Activated CD4-positive, CD25-positive, alpha-beta regulatory T cell treated with anti-CD3 and anti-CD28 coated beads, Interleukin-2, amount 50 U/mL, for 16 hours (primary cell): ENCODE measurements at regions not wholly inside any gene's neighbourhood (a gene's known extent, or its start where the extent isn't known, plus 50 kb on each side); places are given as distances from the start of the nearest gene placed in this dataset.
"Not testable (repeated sequence)": the region's sequence is repeated elsewhere in the genome, so short reads cannot be mapped to it uniquely, and the experiment has no call there.

Experiments
- DNase-seq: peaks from one replicate; pipeline ENCODE4 v3.0.0-alpha.2; 2020; ENCODE audit warnings: low read depth, low spot score

GRCh38 chr10:2030046-2030445, 292.7 kb upstream of the ADARB2 start:
- DNase-seq, result no peak

- no peak for DNase-seq
Observed at GRCh38 chr10:2026936-2027335, 289.6 kb upstream of the ADARB2 start.

- not testable (repeated sequence) for DNase-seq
Observed at GRCh38 chr10:2024750-2025149, 287.4 kb upstream of the ADARB2 start.

GRCh38 chr10:2023687-2024086, 286.4 kb upstream of the ADARB2 start:
- DNase-seq, result no peak

GRCh38 chr10:2022401-2022800, 285.1 kb upstream of the ADARB2 start:
- no peak for DNase-seq

- no peak for DNase-seq
Observed at GRCh38 chr10:2020836-2021235, 283.5 kb upstream of the ADARB2 start.

- no peak for DNase-seq
Observed at GRCh38 chr10:2019803-2020202, 282.5 kb upstream of the ADARB2 start.

- DNase-seq, result no peak
Observed at GRCh38 chr10:2019281-2019680, 282.0 kb upstream of the ADARB2 start.

- no peak for DNase-seq
Observed at GRCh38 chr10:2014541-2014940, 277.2 kb upstream of the ADARB2 start.

GRCh38 chr10:2012209-2012608, 274.9 kb upstream of the ADARB2 start:
- no peak for DNase-seq

- no peak for DNase-seq
Observed at GRCh38 chr10:2011106-2011716, 273.9 kb upstream of the ADARB2 start.

GRCh38 chr10:2005546-2005945, 268.2 kb upstream of the ADARB2 start:
- no peak for DNase-seq

GRCh38 chr10:1992930-1993329, 255.6 kb upstream of the ADARB2 start:
- DNase-seq, result no peak

- no peak for DNase-seq
Observed at GRCh38 chr10:1989090-1989489, 251.8 kb upstream of the ADARB2 start.

GRCh38 chr10:1981976-1982375, 244.7 kb upstream of the ADARB2 start:
- DNase-seq, result no peak

- no peak for DNase-seq
Observed at GRCh38 chr10:1980459-1980858, 243.1 kb upstream of the ADARB2 start.

- no peak for DNase-seq
Observed at GRCh38 chr10:1978584-1978983, 241.3 kb upstream of the ADARB2 start.

GRCh38 chr10:1977461-1977860, 240.1 kb upstream of the ADARB2 start:
- no peak for DNase-seq

GRCh38 chr10:1972406-1972805, 235.1 kb upstream of the ADARB2 start:
- no peak for DNase-seq

GRCh38 chr10:1968257-1969033, 231.1 kb upstream of the ADARB2 start:
- no peak for DNase-seq

- no peak for DNase-seq
Observed at GRCh38 chr10:1966712-1967376, 229.5 kb upstream of the ADARB2 start.

GRCh38 chr10:1964476-1964875, 227.2 kb upstream of the ADARB2 start:
- DNase-seq, result no peak

GRCh38 chr10:1963341-1963740, 226.0 kb upstream of the ADARB2 start:
- DNase-seq, result no peak
